SU-DHL-6 (cell line): ENCODE measurements at regions not wholly inside any gene's neighbourhood (a gene's known extent, or its start where the extent isn't known, plus 50 kb on each side); places are given as distances from the start of the nearest gene placed in this dataset.

Experiments used
- H2AFZ ChIP-seq: fragments of 200-600 bp; sonication (generic); 2 replicates; pipeline ENCODE4 v1.6.1; 2014; ENCODE audit warnings: low read depth, mild to moderate bottlenecking, moderate library complexity, mixed read lengths, antibody characterized with exemption, low read length; ENCODE audit not compliant: severe bottlenecking
- H3F3A ChIP-seq: fragments of 200-600 bp; shearing (Covaris generic); 2 replicates; pipeline ENCODE4 v1.6.0; 2016; ENCODE audit warnings: antibody characterized with exemption, mild to moderate bottlenecking; ENCODE audit not compliant: insufficient read depth
- H3K27ac ChIP-seq: fragments of 200-600 bp; sonication (generic); 2 replicates; pipeline ENCODE4 v1.5.1; 2016; ENCODE audit warnings: low read depth, mild to moderate bottlenecking, low read length, moderate library complexity, mixed read lengths
- H3K27me3 ChIP-seq: fragments of 200-600 bp; sonication (generic), shearing (Covaris generic); 2 replicates; pipeline ENCODE4 v1.6.0; 2014; ENCODE audit warnings: mild to moderate bottlenecking, low read length
- H3K36me3 ChIP-seq: fragments of 200-600 bp; sonication (generic); 2 replicates; pipeline ENCODE4 v1.6.1; 2014; ENCODE audit warnings: mild to moderate bottlenecking, low read length, mixed read lengths
- H3K4me2 ChIP-seq: fragments of 300-600, 200-600 bp; shearing (Covaris generic), sonication (generic); 2 replicates; pipeline ENCODE4 v1.6.0; 2014; ENCODE audit warnings: low read length, low read depth, mild to moderate bottlenecking; ENCODE audit not compliant: poor library complexity, severe bottlenecking
- H3K4me3 ChIP-seq: fragments of 200-600 bp; sonication (generic); 2 replicates; pipeline ENCODE4 v1.5.1; 2014; ENCODE audit warnings: antibody characterized with exemption, low read length, mild to moderate bottlenecking, mixed read lengths; ENCODE audit not compliant: insufficient read depth, poor library complexity, severe bottlenecking
- H3K79me2 ChIP-seq: fragments of 200-600 bp; sonication (generic); 2 replicates; pipeline ENCODE4 v1.6.1; 2014; ENCODE audit warnings: mild to moderate bottlenecking, low read length, moderate library complexity; ENCODE audit not compliant: insufficient read depth
- H3K9ac ChIP-seq: fragments of 200-600 bp; sonication (generic); 2 replicates; pipeline ENCODE4 v1.7.0; 2014; ENCODE audit warnings: mild to moderate bottlenecking, low read length
- H3K9me2 ChIP-seq: fragments of 200-600 bp; sonication (generic); replicated peaks from 2 replicates; pipeline ENCODE4 v1.6.1; 2014; ENCODE audit warnings: low read length; ENCODE audit not compliant: insufficient read depth
- H3K9me3 ChIP-seq: fragments of 200-600 bp; sonication (generic); 2 replicates; pipeline ENCODE4 v1.6.1; 2014; ENCODE audit warnings: low read length, mixed read lengths; ENCODE audit not compliant: insufficient read depth
- H4K20me1 ChIP-seq: fragments of 200-600 bp; sonication (generic); 2 replicates; pipeline ENCODE4 v1.6.1; 2014; ENCODE audit warnings: low read depth, mild to moderate bottlenecking, antibody characterized with exemption, low read length, moderate library complexity, mixed read lengths
- EZH2phosphoT487 ChIP-seq: fragments of 200-600 bp; sonication (generic), shearing (Covaris generic); conservative IDR thresholded peaks from 2 replicates; pipeline ENCODE4 v1.6.1; 2018; ENCODE audit warnings: mild to moderate bottlenecking, antibody characterized with exemption, low read length, moderate library complexity, mixed read lengths
- TF ChIP-seq, protein P1 (sequence below): fragments of 200-600 bp; sonication (generic); IDR thresholded peaks from one replicate; pipeline ENCODE4 v1.5.1; 2017; ENCODE audit warnings: antibody characterized with exemption, mild to moderate bottlenecking, low read length, moderate library complexity; ENCODE audit not compliant: insufficient read depth, poor library complexity, severe bottlenecking

DNA sequence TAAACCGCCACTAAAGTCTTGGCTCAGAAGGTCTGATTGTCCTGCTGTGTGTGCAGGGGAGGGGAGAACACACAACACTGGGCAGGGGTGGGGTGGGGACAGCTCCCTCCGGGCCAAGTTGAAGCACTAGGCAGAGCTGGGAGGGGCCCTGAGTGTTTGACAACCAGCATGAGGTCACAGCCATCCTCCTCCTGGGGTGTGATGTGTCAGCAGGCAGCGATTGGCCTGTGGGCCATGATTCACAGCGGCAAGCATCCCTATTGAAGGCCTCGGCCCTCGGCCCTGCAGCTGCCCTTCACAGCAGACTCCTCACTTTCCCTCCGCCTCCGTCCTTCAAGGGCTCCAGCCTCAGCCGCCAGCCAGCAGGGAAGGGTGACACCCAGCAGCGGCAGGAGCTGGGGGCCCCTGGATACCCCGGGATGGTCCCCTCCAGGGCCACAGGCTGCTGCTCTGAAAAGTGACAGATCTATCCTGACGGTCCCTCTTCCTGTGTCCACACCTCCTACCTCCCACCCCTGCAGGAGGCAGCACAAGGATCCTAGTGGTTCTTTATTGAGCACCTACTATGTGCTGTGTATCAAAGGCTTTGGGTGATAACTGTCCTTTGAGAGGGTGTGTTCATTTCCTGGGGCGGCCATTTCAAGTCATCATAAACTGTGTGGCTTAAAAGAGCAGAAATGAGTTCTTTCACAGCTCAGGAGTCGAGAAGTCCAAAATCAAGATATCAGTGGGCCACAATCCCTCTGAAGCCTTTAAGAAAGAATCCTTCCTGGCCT, 66.0 kb upstream of the SLC25A33 start:
- H4K20me1 ChIP-seq: no peaks in the 10 kb centered on the region
- H3K4me2 ChIP-seq: no peak overlapping the region
- H3K79me2 ChIP-seq: no peaks in the 10 kb centered on the region
- H3K9me2 ChIP-seq: no peaks in the 10 kb centered on the region
- H3K27me3 ChIP-seq: no peaks in the 10 kb centered on the region
- H3K36me3 ChIP-seq: no peaks in the 10 kb centered on the region
- H3K4me3 ChIP-seq: no peak overlapping the region
- no peak overlapping the region for H3K27ac ChIP-seq
- no peak overlapping the region for H2AFZ ChIP-seq
- TF ChIP-seq, protein P1, sequence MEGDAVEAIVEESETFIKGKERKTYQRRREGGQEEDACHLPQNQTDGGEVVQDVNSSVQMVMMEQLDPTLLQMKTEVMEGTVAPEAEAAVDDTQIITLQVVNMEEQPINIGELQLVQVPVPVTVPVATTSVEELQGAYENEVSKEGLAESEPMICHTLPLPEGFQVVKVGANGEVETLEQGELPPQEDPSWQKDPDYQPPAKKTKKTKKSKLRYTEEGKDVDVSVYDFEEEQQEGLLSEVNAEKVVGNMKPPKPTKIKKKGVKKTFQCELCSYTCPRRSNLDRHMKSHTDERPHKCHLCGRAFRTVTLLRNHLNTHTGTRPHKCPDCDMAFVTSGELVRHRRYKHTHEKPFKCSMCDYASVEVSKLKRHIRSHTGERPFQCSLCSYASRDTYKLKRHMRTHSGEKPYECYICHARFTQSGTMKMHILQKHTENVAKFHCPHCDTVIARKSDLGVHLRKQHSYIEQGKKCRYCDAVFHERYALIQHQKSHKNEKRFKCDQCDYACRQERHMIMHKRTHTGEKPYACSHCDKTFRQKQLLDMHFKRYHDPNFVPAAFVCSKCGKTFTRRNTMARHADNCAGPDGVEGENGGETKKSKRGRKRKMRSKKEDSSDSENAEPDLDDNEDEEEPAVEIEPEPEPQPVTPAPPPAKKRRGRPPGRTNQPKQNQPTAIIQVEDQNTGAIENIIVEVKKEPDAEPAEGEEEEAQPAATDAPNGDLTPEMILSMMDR: no peak
- TF ChIP-seq EZH2phosphoT487: no peak
- no peak overlapping the region for H3K9ac ChIP-seq
- H3F3A ChIP-seq: no peaks in the 10 kb centered on the region
- no peaks in the 10 kb centered on the region for H3K9me3 ChIP-seq

DNA sequence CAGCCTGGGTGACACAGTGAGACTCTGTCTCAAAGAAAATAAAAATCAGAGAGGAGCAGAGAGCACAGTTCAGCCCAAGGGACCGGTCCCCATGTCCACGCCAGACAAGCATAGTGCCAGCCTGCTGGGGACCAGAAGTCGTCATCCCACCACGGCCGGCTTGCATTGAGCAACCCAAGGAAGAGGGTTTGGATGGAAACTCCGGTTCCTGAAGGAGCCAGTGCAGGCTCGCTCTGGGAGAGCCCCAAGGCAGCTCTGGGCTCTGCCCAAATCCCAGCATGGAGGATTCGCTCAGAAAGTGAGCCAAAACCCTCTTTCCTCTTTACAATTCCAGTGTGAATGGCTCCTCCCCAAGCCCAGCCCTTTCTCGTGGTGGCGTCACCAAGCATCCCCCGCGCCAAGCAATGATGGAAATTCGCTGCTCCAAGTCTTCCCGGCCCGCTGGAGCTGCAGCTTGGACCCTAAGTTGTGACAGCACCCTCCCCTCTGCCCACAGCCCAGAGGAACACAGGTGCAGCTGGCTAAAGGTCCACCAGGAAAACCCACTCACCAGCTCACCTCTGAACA, 64.1 kb upstream of the SLC25A33 start:
- H4K20me1 ChIP-seq: no peaks in the 10 kb centered on the region
- H2AFZ ChIP-seq: no peak overlapping the region
- H3K9me3 ChIP-seq: no peaks in the 10 kb centered on the region
- no peak overlapping the region for H3K9ac ChIP-seq
- H3K36me3 ChIP-seq: no peaks in the 10 kb centered on the region
- TF ChIP-seq EZH2phosphoT487: no peak
- TF ChIP-seq, protein P1: no peak
- H3K4me3 ChIP-seq: no peak overlapping the region
- H3K79me2 ChIP-seq: no peaks in the 10 kb centered on the region
- H3K27ac ChIP-seq: no peak overlapping the region
- H3K9me2 ChIP-seq: no peaks in the 10 kb centered on the region
- H3K4me2 ChIP-seq: no peak overlapping the region
- no peaks in the 10 kb centered on the region for H3F3A ChIP-seq
- no peaks in the 10 kb centered on the region for H3K27me3 ChIP-seq

DNA sequence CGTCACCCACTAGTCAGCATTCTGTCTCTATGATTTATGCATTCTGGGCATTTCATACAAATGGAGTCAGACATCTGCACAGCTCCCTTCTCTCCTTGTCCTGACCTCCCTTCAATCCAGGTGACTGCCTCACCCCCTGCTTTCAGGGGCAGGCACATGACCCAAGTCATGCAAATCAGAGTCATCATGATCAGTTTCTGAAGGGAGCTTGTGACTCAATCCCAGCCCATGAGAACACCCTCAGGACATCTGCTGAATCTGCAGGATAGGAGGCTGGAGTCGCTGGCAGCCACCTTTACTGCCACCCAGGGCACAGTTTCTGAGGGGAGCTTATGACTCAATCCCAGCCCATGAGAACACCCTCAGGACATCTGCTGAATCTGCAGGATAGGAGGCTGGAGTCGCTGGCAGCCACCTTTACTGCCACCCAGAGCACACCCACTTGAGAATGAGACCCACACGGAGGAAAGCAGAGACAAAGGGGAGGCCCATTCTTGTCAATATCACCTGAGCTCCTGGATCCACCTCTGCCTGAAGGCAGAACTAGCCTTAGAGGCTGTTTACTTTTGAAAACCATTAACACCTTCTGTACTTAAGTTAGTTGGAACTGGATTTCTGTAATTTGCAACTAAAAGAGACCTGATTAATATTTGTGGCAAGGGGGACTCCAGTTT, 62.3 kb upstream of the SLC25A33 start:
- H3K9me2 ChIP-seq: no peaks in the 10 kb centered on the region
- no peak overlapping the region for H2AFZ ChIP-seq
- no peak overlapping the region for H3K4me3 ChIP-seq
- no peak overlapping the region for H3K27ac ChIP-seq
- no peak overlapping the region for H3K9ac ChIP-seq
- no peaks in the 10 kb centered on the region for H4K20me1 ChIP-seq
- H3K27me3 ChIP-seq: no peaks in the 10 kb centered on the region
- no peaks in the 10 kb centered on the region for H3F3A ChIP-seq
- no peaks in the 10 kb centered on the region for H3K79me2 ChIP-seq
- H3K9me3 ChIP-seq: no peaks in the 10 kb centered on the region
- H3K36me3 ChIP-seq: no peaks in the 10 kb centered on the region
- H3K4me2 ChIP-seq: no peak overlapping the region
- TF ChIP-seq, protein P1: no peak
- no peak for TF ChIP-seq EZH2phosphoT487
